ENCODE measurements at regions not wholly inside any gene's neighbourhood (a gene's known extent, or its start where the extent isn't known, plus 50 kb on each side); places are given as distances from the start of the nearest gene placed in this dataset.

DNA sequence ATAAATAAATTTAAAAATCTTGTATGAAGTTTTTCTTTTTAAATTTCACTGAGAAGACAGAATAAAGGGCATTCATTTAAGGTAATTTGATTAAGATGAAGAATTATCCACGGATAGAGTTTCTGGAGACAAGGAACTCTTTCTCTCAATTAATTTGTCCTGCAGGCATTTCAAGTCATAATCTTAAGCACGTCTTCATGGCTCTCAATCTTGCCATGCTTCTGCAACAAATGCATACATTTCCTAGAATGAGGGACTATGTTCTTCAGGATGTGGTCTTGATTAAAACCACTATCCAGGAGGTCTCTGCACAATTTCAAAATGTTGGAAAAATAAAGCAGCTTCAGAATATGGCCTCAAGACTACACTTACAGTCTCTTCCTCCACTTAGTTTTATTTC, 67.6 kb upstream of the LSAMP start:
- ChIA-PET POLR2A (ENCODE audit: partially characterized antibody) (no interaction called here), CTCF (ENCODE audit: partially characterized antibody) (no interaction called here)
- Histone ChIP-seq H3K14ac (ENCODE audit: insufficient read length) (no peak overlapping the region), H3K9me3 (ENCODE audit: insufficient read depth in 2 of 2, low read depth in 1 of 2, low read length in 1 of 2) (0 out of 4 replicates have a peak, but pooled peaks cover 0 to 2% of the 10 kb centered on the region in 2 experiments), H3K79me2 (ENCODE audit: control insufficient read depth in 1 of 2, insufficient read depth in 2 of 2, low read length in 2 of 2) (no peaks in the 10 kb centered on the region), H3K9ac (replicated peaks in 1 of 4; ENCODE audit: extremely low read depth in 1 of 4, low read depth in 3 of 4, low read length in 3 of 4) (no peak overlapping the region), H4K91ac (replicated peaks; ENCODE audit: insufficient read length, low read length) (no peak overlapping the region), H4K8ac (ENCODE audit: extremely low read depth, insufficient read depth, low read length) (no peak overlapping the region), H3K27ac (ENCODE audit: low read depth, low read length) (no peak overlapping the region), H2AK5ac (ENCODE audit: low read depth, low read length) (no peak overlapping the region), H3K4me3 (ENCODE audit: extremely low read depth in 1 of 4, insufficient read depth in 2 of 4, low read depth in 3 of 4, low read length in 4 of 4) (no peak overlapping the region), H3K18ac (ENCODE audit: extremely low read depth, low read length) (no peak overlapping the region), H3K36me3 (ENCODE audit: control insufficient read depth in 2 of 4, insufficient read depth in 4 of 4, low read length in 3 of 4) (no peaks in the 10 kb centered on the region), H4K5ac (ENCODE audit: insufficient read length, low read depth, low read length) (no peak overlapping the region), H3K23me2 (ENCODE audit: low read depth, low read length) (no peaks in the 10 kb centered on the region), H2AFZ (ENCODE audit: low read length) (no peak overlapping the region), H3K27me3 (replicated peaks in 1 of 4; ENCODE audit: control insufficient read depth in 3 of 4, extremely low read depth in 1 of 4, insufficient read depth in 3 of 4, low read length in 3 of 4) (no peaks in the 10 kb centered on the region), H3K4me1 (replicated peaks in 1 of 4; ENCODE audit: control insufficient read depth in 3 of 4, insufficient read depth in 4 of 4, low read length in 3 of 4) (peaks cover 0 to 3% (median 0%) of the 10 kb centered on the region in 4 experiments; a peak in 1 of 7 replicates), H3K23ac (ENCODE audit: insufficient read length) (no peak overlapping the region), H2BK20ac (ENCODE audit: low read length) (no peak overlapping the region), H3K4me2 (ENCODE audit: insufficient read depth in 1 of 2, low read depth in 2 of 2, low read length in 2 of 2) (no peak overlapping the region), H2BK120ac (replicated peaks; ENCODE audit: low read depth, low read length) (no peak overlapping the region), H4K20me1 (replicated peaks in 1 of 2; ENCODE audit: control insufficient read depth in 1 of 2, insufficient read depth in 2 of 2, low read length in 2 of 2) (no peaks in the 10 kb centered on the region), H3K56ac (replicated peaks; ENCODE audit: insufficient read length, low read depth, low read length) (no peak overlapping the region), H3K79me1 (ENCODE audit: low read depth, low read length) (no peaks in the 10 kb centered on the region), H2BK12ac (ENCODE audit: low read depth, low read length) (no peak overlapping the region), H2BK15ac (ENCODE audit: low read length) (no peak overlapping the region), H3K4ac (replicated peaks; ENCODE audit: insufficient read length, low read depth, low read length) (no peak overlapping the region), H2BK5ac (ENCODE audit: low read depth, low read length) (no peak overlapping the region)
- no peak for FAIRE-seq
- no peak for DNase-seq (ENCODE audit: low read depth in 1 of 2, low spot score in 2 of 2)
- 95% methylated on average over 2 of the region's 2 CpGs; no CpG with 5 or more reads in 1 of the 2 experiments for WGBS, 2 experiments (ENCODE audit: extremely low coverage in 1 of 2, insufficient coverage in 1 of 2, insufficient read length in 1 of 2, insufficient replicate concordance in 2 of 2, low coverage in 1 of 2, low lambda C conversion rate in 2 of 2, missing lambda C conversion rate in 1 of 2)
- TF ChIP-seq HDAC2 (IDR thresholded peaks at IDR 0.05; ENCODE audit: borderline replicate concordance in 1 of 2, low read depth in 2 of 2, low read length in 2 of 2) (no peak), JUN (IDR thresholded peaks at IDR 0.05; ENCODE audit: low read depth, low read length) (no peak), TEAD4 (IDR thresholded peaks at IDR 0.05; ENCODE audit: low read depth, low read length) (no peak), CEBPB (IDR thresholded peaks at IDR 0.05; ENCODE audit: low read depth, low read length) (no peak), PHF8 (conservative IDR thresholded peaks at IDR 0.05; ENCODE audit: low read depth, low read length) (no peak), ASH2L (IDR thresholded peaks at IDR 0.05; ENCODE audit: low read length) (no peak), CTBP2 (IDR thresholded peaks at IDR 0.05; ENCODE audit: borderline replicate concordance, insufficient read depth, insufficient read length, low read length) (no peak), RFX5 (IDR thresholded peaks at IDR 0.05; ENCODE audit: borderline replicate concordance, low read depth, low read length) (no peak), BCL11A (IDR thresholded peaks at IDR 0.05; ENCODE audit: low read depth in 2 of 2, low read length in 2 of 2) (no peak), EGR1 (IDR thresholded peaks at IDR 0.05; ENCODE audit: borderline replicate concordance, low read depth, low read length) (no peak), SP4 (IDR thresholded peaks at IDR 0.05; ENCODE audit: low read length) (no peak), GTF2F1 (IDR thresholded peaks at IDR 0.05; ENCODE audit: borderline replicate concordance, low read depth, low read length) (no peak), NANOG (IDR thresholded peaks at IDR 0.05; ENCODE audit: insufficient read depth, low read depth, low read length, poor library complexity, severe bottlenecking) (no peak), CBX5 (IDR thresholded peaks at IDR 0.05; ENCODE audit: low read depth, low read length) (no peak)
- TF ChIP-seq, protein P1, sequence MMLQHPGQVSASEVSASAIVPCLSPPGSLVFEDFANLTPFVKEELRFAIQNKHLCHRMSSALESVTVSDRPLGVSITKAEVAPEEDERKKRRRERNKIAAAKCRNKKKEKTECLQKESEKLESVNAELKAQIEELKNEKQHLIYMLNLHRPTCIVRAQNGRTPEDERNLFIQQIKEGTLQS (IDR thresholded peaks at IDR 0.05; ENCODE audit: insufficient read depth, low read depth, low read length) = no peak

Measured in H1 (cell line).